GM23338 (cell line): ENCODE measurements at regions not wholly inside any gene's neighbourhood (a gene's known extent, or its start where the extent isn't known, plus 50 kb on each side); places are given as distances from the start of the nearest gene placed in this dataset.

Source experiments
- ATAC-seq: fragments of 200-7000 bp; cut with Tn5 transposase; 3 replicates; pipeline ENCODE4 v1.9.1; 2020
- DNase-seq: peaks from one replicate; pipeline ENCODE4 v3.0.0-alpha.2; 2015; ENCODE audit warnings: low spot score
- H2AFZ ChIP-seq: fragments of 200-600 bp; sonication (generic); 2 replicates; pipeline ENCODE4 v1.8.0; 2016; ENCODE audit warnings: antibody characterized with exemption, mild to moderate bottlenecking, moderate library complexity
- H3F3A ChIP-seq: fragments of 200-600 bp; sonication (generic); replicated peaks from 2 replicates; pipeline ENCODE4 v1.8.0; 2017; ENCODE audit warnings: antibody characterized with exemption, mixed run types, low read depth
- H3K27ac ChIP-seq: fragments of 200-600 bp; sonication (generic); 2 replicates; pipeline ENCODE4 v1.6.1; 2016; ENCODE audit warnings: low read depth
- H3K27me3 ChIP-seq: fragments of 200-600 bp; sonication (generic); 2 replicates; pipeline ENCODE4 v1.8.0; 2016; ENCODE audit warnings: mild to moderate bottlenecking, mixed run types, moderate library complexity; ENCODE audit not compliant: insufficient read depth
- H3K36me3 ChIP-seq: fragments of 200-600 bp; sonication (generic); 2 replicates; pipeline ENCODE4 v1.8.0; 2016; ENCODE audit warnings: mild to moderate bottlenecking; ENCODE audit not compliant: insufficient read depth
- H3K4me1 ChIP-seq: fragments of 200-600 bp; sonication (generic); 2 replicates; pipeline ENCODE4 v1.8.0; 2016; ENCODE audit warnings: mild to moderate bottlenecking, moderate library complexity; ENCODE audit not compliant: insufficient read depth
- H3K4me2 ChIP-seq: fragments of 200-600 bp; sonication (generic); 2 replicates; pipeline ENCODE4 v1.7.1; 2017; ENCODE audit warnings: mixed run types
- H3K4me3 ChIP-seq: fragments of 200-600 bp; sonication (generic); 2 replicates; pipeline ENCODE4 v1.6.1; 2016; ENCODE audit warnings: mixed run types
- H3K79me2 ChIP-seq: fragments of 200-600 bp; sonication (generic); replicated peaks from 2 replicates; pipeline ENCODE4 v1.8.0; 2017; ENCODE audit warnings: mild to moderate bottlenecking; ENCODE audit not compliant: insufficient read depth
- H3K9me2 ChIP-seq: fragments of 200-600 bp; sonication (generic); 2 replicates; pipeline ENCODE4 v1.8.0; 2017; ENCODE audit not compliant: insufficient read depth
- H4K20me1 ChIP-seq: fragments of 200-600 bp; sonication (generic); replicated peaks from 2 replicates; pipeline ENCODE4 v1.8.0; 2017; ENCODE audit warnings: mild to moderate bottlenecking; ENCODE audit not compliant: insufficient read depth
- H3K27ac Mint-ChIP-seq: 2 replicates; pipeline ENCODE4 v1.8.0; 2020; ENCODE audit warnings: inconsistent platforms, mild to moderate bottlenecking, moderate library complexity, mixed read lengths
- H3K27me3 Mint-ChIP-seq: 3 replicates; pipeline ENCODE4 v1.8.0; 2022; ENCODE audit warnings: low read depth, mild to moderate bottlenecking, moderate library complexity, mixed read lengths, inconsistent platforms; ENCODE audit not compliant: insufficient read depth, poor library complexity
- H3K36me3 Mint-ChIP-seq: 3 replicates; pipeline ENCODE4 v1.8.0; 2021; ENCODE audit warnings: low read depth, mild to moderate bottlenecking, inconsistent platforms, moderate library complexity, mixed read lengths
- H3K4me1 Mint-ChIP-seq: 3 replicates; pipeline ENCODE4 v1.8.0; 2020; ENCODE audit warnings: mild to moderate bottlenecking, inconsistent platforms, mixed read lengths
- H3K4me3 Mint-ChIP-seq: 3 replicates; pipeline ENCODE4 v1.8.0; 2021; ENCODE audit warnings: moderate library complexity, mild to moderate bottlenecking, inconsistent platforms, mixed read lengths
- H3K9me3 Mint-ChIP-seq: 3 replicates; pipeline ENCODE4 v1.8.0; 2020; ENCODE audit warnings: moderate library complexity, mild to moderate bottlenecking, inconsistent platforms, mixed read lengths
- CREB1 ChIP-seq: fragments of 250-450 bp; sonication (Bioruptor Pico); IDR thresholded peaks from 2 replicates; pipeline ENCODE4 v1.5.0; 2020; ENCODE audit warnings: low read depth, mild to moderate bottlenecking, moderate library complexity
- EZH2 ChIP-seq: fragments of 200-600 bp; sonication (generic); IDR thresholded peaks from one replicate; pipeline ENCODE4 v1.8.0; 2017; ENCODE audit warnings: antibody characterized with exemption, mild to moderate bottlenecking, low read depth; ENCODE audit not compliant: unreplicated experiment
- EZH2phosphoT487 ChIP-seq: fragments of 200-600 bp; sonication (generic); IDR thresholded peaks from one replicate; pipeline ENCODE4 v1.8.1; 2018; ENCODE audit warnings: antibody characterized with exemption; ENCODE audit not compliant: unreplicated experiment
- JUNB ChIP-seq: IDR thresholded peaks from one replicate; pipeline ENCODE4 v1.6.1; 2016; ENCODE audit warnings: antibody characterized with exemption; ENCODE audit not compliant: unreplicated experiment
- NANOG ChIP-seq: IDR thresholded peaks from 2 replicates; pipeline ENCODE4 v1.6.1; 2016; ENCODE audit warnings: antibody characterized with exemption, borderline replicate concordance
- POLR2AphosphoS5 ChIP-seq: IDR thresholded peaks from 2 replicates; pipeline ENCODE4 v1.6.1; 2016; ENCODE audit warnings: antibody characterized with exemption, low read depth
- STAT1 ChIP-seq: IDR thresholded peaks from one replicate; pipeline ENCODE4 v1.6.1; 2016; ENCODE audit warnings: antibody characterized with exemption; ENCODE audit not compliant: unreplicated experiment
- ZNF114 ChIP-seq: fragments of 250-450 bp; sonication (Bioruptor Pico); IDR thresholded peaks from 2 replicates; pipeline ENCODE4 v1.5.0; 2020; ENCODE audit warnings: mild to moderate bottlenecking, moderate library complexity
- ZNF331 ChIP-seq: fragments of 250-450 bp; sonication (Bioruptor Pico); IDR thresholded peaks from 2 replicates; pipeline ENCODE4 v1.5.0; 2020; ENCODE audit warnings: low read depth, mild to moderate bottlenecking, moderate library complexity
- TF ChIP-seq, protein P1 (sequence below), 2 experiments: fragments of 200-600 bp in 1 of 2; sonication (generic) in 1 of 2; conservative IDR thresholded peaks; 2 replicates each; pipeline versions ENCODE4 v1.5.1 to v1.6.1; 2016 to 2017; ENCODE audit warnings: antibody characterized with exemption in 2 of 2, low read depth in 2 of 2, mild to moderate bottlenecking in 2 of 2, moderate library complexity in 1 of 2
- TF ChIP-seq, protein P2 (sequence below): fragments of 250-450 bp; sonication (Bioruptor Pico); IDR thresholded peaks from 2 replicates; pipeline ENCODE4 v1.5.0; 2020; ENCODE audit warnings: mild to moderate bottlenecking, moderate library complexity
- TF ChIP-seq, protein P3 (sequence below): IDR thresholded peaks from 2 replicates; pipeline ENCODE4 v1.6.1; 2016; ENCODE audit warnings: antibody characterized with exemption
- TF ChIP-seq, protein P4 (sequence below): IDR thresholded peaks from one replicate; pipeline ENCODE4 v1.6.1; 2018; ENCODE audit warnings: antibody characterized with exemption; ENCODE audit not compliant: unreplicated experiment

DNA sequence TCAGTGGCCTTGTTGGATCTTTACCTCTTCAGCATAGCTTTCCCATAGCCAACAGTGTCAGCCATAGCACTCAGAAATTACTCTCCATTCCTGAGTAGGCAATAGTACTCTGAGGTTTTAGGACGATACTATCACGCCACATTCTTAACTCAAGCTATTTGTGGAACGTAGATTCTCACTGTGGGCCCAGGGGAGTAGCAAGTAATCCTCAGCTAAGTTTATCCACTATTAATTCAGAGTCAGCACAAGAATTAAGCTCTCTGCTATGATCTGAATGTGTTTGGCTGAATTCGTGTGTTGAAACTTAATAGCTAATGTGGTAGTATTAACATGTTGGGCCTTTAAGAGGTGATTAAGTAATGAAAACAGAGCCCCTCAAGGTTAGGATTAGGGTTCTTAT lies 858.8 kb upstream of the NUDT12 start:
- H3K4me3 ChIP-seq, result no peak overlapping the region
- no peak overlapping the region for H2AFZ ChIP-seq
- no peak for ATAC-seq
- no peaks in the 10 kb centered on the region for H3K9me3 Mint-ChIP-seq
- H3K79me2 ChIP-seq, result no peaks in the 10 kb centered on the region
- H4K20me1 ChIP-seq, result no peaks in the 10 kb centered on the region
- TF ChIP-seq NANOG (no peak), STAT1 (no peak), ZNF331 (CRISPR knock-in tag) (no peak), JUNB (no peak), ZNF114 (CRISPR knock-in tag) (no peak), EZH2 (no peak), CREB1 (no peak), EZH2phosphoT487 (no peak), POLR2AphosphoS5 (no peak)
- TF ChIP-seq, protein P1, sequence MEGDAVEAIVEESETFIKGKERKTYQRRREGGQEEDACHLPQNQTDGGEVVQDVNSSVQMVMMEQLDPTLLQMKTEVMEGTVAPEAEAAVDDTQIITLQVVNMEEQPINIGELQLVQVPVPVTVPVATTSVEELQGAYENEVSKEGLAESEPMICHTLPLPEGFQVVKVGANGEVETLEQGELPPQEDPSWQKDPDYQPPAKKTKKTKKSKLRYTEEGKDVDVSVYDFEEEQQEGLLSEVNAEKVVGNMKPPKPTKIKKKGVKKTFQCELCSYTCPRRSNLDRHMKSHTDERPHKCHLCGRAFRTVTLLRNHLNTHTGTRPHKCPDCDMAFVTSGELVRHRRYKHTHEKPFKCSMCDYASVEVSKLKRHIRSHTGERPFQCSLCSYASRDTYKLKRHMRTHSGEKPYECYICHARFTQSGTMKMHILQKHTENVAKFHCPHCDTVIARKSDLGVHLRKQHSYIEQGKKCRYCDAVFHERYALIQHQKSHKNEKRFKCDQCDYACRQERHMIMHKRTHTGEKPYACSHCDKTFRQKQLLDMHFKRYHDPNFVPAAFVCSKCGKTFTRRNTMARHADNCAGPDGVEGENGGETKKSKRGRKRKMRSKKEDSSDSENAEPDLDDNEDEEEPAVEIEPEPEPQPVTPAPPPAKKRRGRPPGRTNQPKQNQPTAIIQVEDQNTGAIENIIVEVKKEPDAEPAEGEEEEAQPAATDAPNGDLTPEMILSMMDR (conservative IDR thresholded peaks at IDR 0.05; ENCODE audit: low read depth in 2 of 2), result no peak
- TF ChIP-seq, protein P2, sequence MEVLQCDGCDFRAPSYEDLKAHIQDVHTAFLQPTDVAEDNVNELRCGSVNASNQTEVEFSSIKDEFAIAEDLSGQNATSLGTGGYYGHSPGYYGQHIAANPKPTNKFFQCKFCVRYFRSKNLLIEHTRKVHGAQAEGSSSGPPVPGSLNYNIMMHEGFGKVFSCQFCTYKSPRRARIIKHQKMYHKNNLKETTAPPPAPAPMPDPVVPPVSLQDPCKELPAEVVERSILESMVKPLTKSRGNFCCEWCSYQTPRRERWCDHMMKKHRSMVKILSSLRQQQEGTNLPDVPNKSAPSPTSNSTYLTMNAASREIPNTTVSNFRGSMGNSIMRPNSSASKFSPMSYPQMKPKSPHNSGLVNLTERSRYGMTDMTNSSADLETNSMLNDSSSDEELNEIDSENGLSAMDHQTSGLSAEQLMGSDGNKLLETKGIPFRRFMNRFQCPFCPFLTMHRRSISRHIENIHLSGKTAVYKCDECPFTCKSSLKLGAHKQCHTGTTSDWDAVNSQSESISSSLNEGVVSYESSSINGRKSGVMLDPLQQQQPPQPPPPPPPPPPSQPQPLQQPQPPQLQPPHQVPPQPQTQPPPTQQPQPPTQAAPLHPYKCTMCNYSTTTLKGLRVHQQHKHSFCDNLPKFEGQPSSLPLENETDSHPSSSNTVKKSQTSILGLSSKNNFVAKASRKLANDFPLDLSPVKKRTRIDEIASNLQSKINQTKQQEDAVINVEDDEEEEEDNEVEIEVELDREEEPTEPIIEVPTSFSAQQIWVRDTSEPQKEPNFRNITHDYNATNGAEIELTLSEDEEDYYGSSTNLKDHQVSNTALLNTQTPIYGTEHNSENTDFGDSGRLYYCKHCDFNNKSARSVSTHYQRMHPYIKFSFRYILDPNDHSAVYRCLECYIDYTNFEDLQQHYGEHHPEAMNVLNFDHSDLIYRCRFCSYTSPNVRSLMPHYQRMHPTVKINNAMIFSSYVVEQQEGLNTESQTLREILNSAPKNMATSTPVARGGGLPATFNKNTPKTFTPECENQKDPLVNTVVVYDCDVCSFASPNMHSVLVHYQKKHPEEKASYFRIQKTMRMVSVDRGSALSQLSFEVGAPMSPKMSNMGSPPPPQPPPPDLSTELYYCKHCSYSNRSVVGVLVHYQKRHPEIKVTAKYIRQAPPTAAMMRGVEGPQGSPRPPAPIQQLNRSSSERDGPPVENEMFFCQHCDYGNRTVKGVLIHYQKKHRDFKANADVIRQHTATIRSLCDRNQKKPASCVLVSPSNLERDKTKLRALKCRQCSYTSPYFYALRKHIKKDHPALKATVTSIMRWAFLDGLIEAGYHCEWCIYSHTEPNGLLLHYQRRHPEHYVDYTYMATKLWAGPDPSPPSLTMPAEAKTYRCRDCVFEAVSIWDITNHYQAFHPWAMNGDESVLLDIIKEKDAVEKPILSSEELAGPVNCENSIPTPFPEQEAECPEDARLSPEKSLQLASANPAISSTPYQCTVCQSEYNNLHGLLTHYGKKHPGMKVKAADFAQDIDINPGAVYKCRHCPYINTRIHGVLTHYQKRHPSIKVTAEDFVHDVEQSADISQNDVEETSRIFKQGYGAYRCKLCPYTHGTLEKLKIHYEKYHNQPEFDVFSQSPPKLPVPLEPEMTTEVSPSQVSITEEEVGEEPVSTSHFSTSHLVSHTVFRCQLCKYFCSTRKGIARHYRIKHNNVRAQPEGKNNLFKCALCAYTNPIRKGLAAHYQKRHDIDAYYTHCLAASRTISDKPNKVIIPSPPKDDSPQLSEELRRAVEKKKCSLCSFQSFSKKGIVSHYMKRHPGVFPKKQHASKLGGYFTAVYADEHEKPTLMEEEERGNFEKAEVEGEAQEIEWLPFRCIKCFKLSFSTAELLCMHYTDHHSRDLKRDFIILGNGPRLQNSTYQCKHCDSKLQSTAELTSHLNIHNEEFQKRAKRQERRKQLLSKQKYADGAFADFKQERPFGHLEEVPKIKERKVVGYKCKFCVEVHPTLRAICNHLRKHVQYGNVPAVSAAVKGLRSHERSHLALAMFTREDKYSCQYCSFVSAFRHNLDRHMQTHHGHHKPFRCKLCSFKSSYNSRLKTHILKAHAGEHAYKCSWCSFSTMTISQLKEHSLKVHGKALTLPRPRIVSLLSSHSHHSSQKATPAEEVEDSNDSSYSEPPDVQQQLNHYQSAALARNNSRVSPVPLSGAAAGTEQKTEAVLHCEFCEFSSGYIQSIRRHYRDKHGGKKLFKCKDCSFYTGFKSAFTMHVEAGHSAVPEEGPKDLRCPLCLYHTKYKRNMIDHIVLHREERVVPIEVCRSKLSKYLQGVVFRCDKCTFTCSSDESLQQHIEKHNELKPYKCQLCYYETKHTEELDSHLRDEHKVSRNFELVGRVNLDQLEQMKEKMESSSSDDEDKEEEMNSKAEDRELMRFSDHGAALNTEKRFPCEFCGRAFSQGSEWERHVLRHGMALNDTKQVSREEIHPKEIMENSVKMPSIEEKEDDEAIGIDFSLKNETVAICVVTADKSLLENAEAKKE, result no peak
- TF ChIP-seq, protein P3, sequence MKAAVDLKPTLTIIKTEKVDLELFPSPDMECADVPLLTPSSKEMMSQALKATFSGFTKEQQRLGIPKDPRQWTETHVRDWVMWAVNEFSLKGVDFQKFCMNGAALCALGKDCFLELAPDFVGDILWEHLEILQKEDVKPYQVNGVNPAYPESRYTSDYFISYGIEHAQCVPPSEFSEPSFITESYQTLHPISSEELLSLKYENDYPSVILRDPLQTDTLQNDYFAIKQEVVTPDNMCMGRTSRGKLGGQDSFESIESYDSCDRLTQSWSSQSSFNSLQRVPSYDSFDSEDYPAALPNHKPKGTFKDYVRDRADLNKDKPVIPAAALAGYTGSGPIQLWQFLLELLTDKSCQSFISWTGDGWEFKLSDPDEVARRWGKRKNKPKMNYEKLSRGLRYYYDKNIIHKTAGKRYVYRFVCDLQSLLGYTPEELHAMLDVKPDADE, result no peak
- TF ChIP-seq, protein P4, sequence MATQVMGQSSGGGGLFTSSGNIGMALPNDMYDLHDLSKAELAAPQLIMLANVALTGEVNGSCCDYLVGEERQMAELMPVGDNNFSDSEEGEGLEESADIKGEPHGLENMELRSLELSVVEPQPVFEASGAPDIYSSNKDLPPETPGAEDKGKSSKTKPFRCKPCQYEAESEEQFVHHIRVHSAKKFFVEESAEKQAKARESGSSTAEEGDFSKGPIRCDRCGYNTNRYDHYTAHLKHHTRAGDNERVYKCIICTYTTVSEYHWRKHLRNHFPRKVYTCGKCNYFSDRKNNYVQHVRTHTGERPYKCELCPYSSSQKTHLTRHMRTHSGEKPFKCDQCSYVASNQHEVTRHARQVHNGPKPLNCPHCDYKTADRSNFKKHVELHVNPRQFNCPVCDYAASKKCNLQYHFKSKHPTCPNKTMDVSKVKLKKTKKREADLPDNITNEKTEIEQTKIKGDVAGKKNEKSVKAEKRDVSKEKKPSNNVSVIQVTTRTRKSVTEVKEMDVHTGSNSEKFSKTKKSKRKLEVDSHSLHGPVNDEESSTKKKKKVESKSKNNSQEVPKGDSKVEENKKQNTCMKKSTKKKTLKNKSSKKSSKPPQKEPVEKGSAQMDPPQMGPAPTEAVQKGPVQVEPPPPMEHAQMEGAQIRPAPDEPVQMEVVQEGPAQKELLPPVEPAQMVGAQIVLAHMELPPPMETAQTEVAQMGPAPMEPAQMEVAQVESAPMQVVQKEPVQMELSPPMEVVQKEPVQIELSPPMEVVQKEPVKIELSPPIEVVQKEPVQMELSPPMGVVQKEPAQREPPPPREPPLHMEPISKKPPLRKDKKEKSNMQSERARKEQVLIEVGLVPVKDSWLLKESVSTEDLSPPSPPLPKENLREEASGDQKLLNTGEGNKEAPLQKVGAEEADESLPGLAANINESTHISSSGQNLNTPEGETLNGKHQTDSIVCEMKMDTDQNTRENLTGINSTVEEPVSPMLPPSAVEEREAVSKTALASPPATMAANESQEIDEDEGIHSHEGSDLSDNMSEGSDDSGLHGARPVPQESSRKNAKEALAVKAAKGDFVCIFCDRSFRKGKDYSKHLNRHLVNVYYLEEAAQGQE, result no peak
- H3K27me3 Mint-ChIP-seq, result no peaks in the 10 kb centered on the region
- H3K4me1 ChIP-seq, result no peaks in the 10 kb centered on the region
- no peaks in the 10 kb centered on the region for H3K36me3 ChIP-seq
- H3K4me2 ChIP-seq, result no peak overlapping the region
- no peak overlapping the region for H3K27ac ChIP-seq
- no peak overlapping the region for H3K4me3 Mint-ChIP-seq
- H3K4me1 Mint-ChIP-seq, result no peaks in the 10 kb centered on the region
- H3K9me2 ChIP-seq, result no peaks in the 10 kb centered on the region; the same call in 1 of the 2 replicates
- DNase-seq, result no peak
- no peak overlapping the region for H3K27ac Mint-ChIP-seq
- H3F3A ChIP-seq, result no peaks in the 10 kb centered on the region
- no peaks in the 10 kb centered on the region for H3K27me3 ChIP-seq
- no peaks in the 10 kb centered on the region for H3K36me3 Mint-ChIP-seq
